ENCODE measurements at regions not wholly inside any gene's neighbourhood (a gene's known extent, or its start where the extent isn't known, plus 50 kb on each side); places are given as distances from the start of the nearest gene placed in this dataset.

DNA sequence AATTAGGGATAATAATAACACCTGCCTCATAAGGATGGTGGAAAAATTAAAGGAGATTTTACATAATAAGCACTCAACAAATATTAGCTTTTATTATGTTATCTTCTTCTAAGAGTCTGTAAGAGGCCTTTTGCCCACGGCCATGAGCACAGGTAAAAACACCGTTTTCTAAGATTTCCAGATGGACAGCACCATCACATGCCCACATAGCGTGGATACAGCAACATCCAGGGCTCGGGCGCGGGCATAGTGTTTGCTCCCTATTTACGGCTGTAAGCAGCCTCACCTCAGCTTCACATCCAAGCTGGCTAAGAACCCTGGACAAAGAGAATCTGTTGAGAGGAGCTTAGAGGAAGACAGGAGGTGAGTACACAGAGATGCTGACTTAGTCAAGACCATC is 216.4 kb upstream of the IRF2BP2 start:
- TF ChIP-seq, protein P1, sequence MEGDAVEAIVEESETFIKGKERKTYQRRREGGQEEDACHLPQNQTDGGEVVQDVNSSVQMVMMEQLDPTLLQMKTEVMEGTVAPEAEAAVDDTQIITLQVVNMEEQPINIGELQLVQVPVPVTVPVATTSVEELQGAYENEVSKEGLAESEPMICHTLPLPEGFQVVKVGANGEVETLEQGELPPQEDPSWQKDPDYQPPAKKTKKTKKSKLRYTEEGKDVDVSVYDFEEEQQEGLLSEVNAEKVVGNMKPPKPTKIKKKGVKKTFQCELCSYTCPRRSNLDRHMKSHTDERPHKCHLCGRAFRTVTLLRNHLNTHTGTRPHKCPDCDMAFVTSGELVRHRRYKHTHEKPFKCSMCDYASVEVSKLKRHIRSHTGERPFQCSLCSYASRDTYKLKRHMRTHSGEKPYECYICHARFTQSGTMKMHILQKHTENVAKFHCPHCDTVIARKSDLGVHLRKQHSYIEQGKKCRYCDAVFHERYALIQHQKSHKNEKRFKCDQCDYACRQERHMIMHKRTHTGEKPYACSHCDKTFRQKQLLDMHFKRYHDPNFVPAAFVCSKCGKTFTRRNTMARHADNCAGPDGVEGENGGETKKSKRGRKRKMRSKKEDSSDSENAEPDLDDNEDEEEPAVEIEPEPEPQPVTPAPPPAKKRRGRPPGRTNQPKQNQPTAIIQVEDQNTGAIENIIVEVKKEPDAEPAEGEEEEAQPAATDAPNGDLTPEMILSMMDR (optimal IDR thresholded peaks at IDR 0.05 in 1 of 3, IDR thresholded peaks at IDR 0.05 in 1 of 3, conservative IDR thresholded peaks at IDR 0.05 in 1 of 3; ENCODE audit: extremely low read depth in 1 of 3, insufficient read depth in 2 of 3, low read length in 3 of 3): no peak
- TF ChIP-seq EZH2 (IDR thresholded peaks at IDR 0.05; ENCODE audit: low read length): no peak
